HFF-Myc (cell line): ENCODE measurements at regions not wholly inside any gene's neighbourhood (a gene's known extent, or its start where the extent isn't known, plus 50 kb on each side); places are given as distances from the start of the nearest gene placed in this dataset.

Source experiments
- DNase-seq: peaks from one replicate; pipeline ENCODE4 v3.0.0-alpha.2; 2011; ENCODE audit warnings: low read depth; ENCODE audit errors: extremely low read depth
- H3K4me3 ChIP-seq: replicated peaks from 2 replicates; pipeline ENCODE4 v1.5.1; 2011; ENCODE audit warnings: low read depth, mild to moderate bottlenecking, control low read depth, low read length
- CTCF ChIP-seq: IDR thresholded peaks from 2 replicates; pipeline ENCODE4 v1.5.1; 2012; ENCODE audit warnings: mild to moderate bottlenecking, low read depth, low read length, control low read depth; ENCODE audit errors: missing control alignments

- no peak for TF ChIP-seq CTCF
- no peak overlapping the region for H3K4me3 ChIP-seq
- DNase-seq, result no peak
Observed at GRCh38 chr15:77738038-77738370, 105.3 kb upstream of the LINGO1 start.

GRCh38 chr15:77737238-77738037 lies 104.7 kb upstream of the LINGO1 start:
- no peak for TF ChIP-seq CTCF
- no peak for DNase-seq
- H3K4me3 ChIP-seq, result no peak overlapping the region

GRCh38 chr15:77734306-77734705 lies 101.6 kb upstream of the LINGO1 start:
- no peak for DNase-seq
- TF ChIP-seq CTCF, result no peak

GRCh38 chr15:77733579-77734300 lies 101.0 kb upstream of the LINGO1 start:
- TF ChIP-seq CTCF, result no peak
- no peak overlapping the region for H3K4me3 ChIP-seq
- DNase-seq, result no peak

More at GRCh38 chr15:77734306-77734705, 101.6 kb upstream of the LINGO1 start:
- H3K4me3 ChIP-seq, result no peak overlapping the region

- no peak for DNase-seq
- TF ChIP-seq CTCF, result no peak
- H3K4me3 ChIP-seq, result no peak overlapping the region
Observed at GRCh38 chr15:77732514-77733335, 100.0 kb upstream of the LINGO1 start.

- no peak for DNase-seq
- TF ChIP-seq CTCF, result no peak
- H3K4me3 ChIP-seq, result no peak overlapping the region
Observed at GRCh38 chr15:77731945-77732344, 99.2 kb upstream of the LINGO1 start.
